Calu3 (cell line): ENCODE measurements at regions not wholly inside any gene's neighbourhood (a gene's known extent, or its start where the extent isn't known, plus 50 kb on each side); places are given as distances from the start of the nearest gene placed in this dataset.
"Not testable (repeated sequence)": the region's sequence is repeated elsewhere in the genome, so short reads cannot be mapped to it uniquely, and the experiment has no call there.

Source experiments
- BruUV-seq: library from RNA; stranded (reverse); fragments of 400-500 nt; replicated peaks from 2 replicates; lab custom pipeline; 2021; lab: Mats Ljungman, UMichigan
- CTCF ChIA-PET: fragments of 300-600 bp; sonication (Branson Sonifier 250); formaldehyde crosslinking; loops from one replicate; lab custom pipeline; 2022; ENCODE audit warnings: antibody characterized with exemption; lab: Charles Lee
- DNase-seq: peaks from one replicate; pipeline ENCODE4 v3.0.0; 2022
- H3K27ac Mint-ChIP-seq: one replicate; pipeline ENCODE4 v1.8.0; 2022; ENCODE audit warnings: mixed read lengths; ENCODE audit not compliant: unreplicated experiment
- H3K27me3 Mint-ChIP-seq: one replicate; pipeline ENCODE4 v1.8.0; 2022; ENCODE audit warnings: mixed read lengths; ENCODE audit not compliant: unreplicated experiment
- H3K36me3 Mint-ChIP-seq: one replicate; pipeline ENCODE4 v1.8.0; 2022; ENCODE audit warnings: mild to moderate bottlenecking, moderate library complexity, mixed read lengths; ENCODE audit not compliant: insufficient read depth, unreplicated experiment
- H3K4me1 Mint-ChIP-seq: one replicate; pipeline ENCODE4 v1.8.0; 2022; ENCODE audit warnings: mild to moderate bottlenecking, low read depth, mixed read lengths; ENCODE audit not compliant: unreplicated experiment
- H3K4me3 Mint-ChIP-seq: one replicate; pipeline ENCODE4 v1.8.0; 2022; ENCODE audit warnings: mild to moderate bottlenecking, low read depth, moderate library complexity, mixed read lengths; ENCODE audit not compliant: unreplicated experiment
- H3K9me3 Mint-ChIP-seq: one replicate; pipeline ENCODE4 v1.8.0; 2022; ENCODE audit warnings: low read depth, mixed read lengths; ENCODE audit not compliant: unreplicated experiment
- CTCF ChIP-seq: fragments of 200-600 bp; IDR thresholded peaks from one replicate; pipeline ENCODE4 v1.8.0; 2022; ENCODE audit warnings: antibody characterized with exemption; ENCODE audit not compliant: unreplicated experiment
- intact Hi-C: fragments of 100-400 bp; cut with micrococcal nuclease; formaldehyde crosslinking; loops from one replicate; pipeline ENCODE4 v1.10.0; 2022; ENCODE audit not compliant: unreplicated experiment

DNA sequence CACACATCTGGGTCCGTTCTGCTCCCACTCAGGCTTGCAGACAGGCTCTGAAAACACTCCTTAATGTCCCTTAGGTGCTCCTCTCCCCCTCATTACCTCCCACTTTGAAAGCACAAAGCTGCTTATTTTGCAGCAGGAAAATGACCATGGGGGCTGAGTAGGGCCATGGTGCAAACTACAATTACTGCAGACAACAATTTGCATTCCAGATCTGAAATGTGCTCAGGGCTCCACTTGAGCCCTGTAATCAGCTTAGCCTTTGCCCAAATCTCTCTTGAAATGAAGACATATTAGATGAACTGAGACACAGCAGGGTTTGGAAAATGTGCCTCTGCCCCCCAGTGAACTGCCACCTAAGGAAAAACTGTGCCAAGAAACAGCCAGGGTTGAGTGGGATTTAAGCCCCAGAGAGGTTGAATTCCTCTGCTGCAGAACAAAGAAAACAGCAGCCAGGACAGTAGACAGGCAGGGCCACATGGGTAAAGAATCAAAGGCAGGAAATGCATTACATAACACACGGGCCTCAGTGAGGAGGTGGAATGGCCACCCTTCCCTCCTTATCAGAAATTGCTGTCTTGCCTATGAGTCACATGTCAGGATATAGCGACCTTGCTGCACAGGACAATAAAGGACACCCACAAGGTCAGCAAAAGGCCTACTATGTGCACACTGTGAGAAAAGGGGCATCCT is 126.8 kb upstream of the ARHGEF3 start:
- intact Hi-C loops: no loop called here
- no peaks in the 10 kb centered on the region for H3K36me3 Mint-ChIP-seq
- peaks cover 33% of the 10 kb centered on the region for H3K4me1 Mint-ChIP-seq
- no peaks in the 10 kb centered on the region for H3K9me3 Mint-ChIP-seq
- no peak overlapping the region for H3K27ac Mint-ChIP-seq
- DNase-seq: peak; percentile 10
- H3K4me3 Mint-ChIP-seq: no peak overlapping the region
- no peaks in the 10 kb centered on the region for H3K27me3 Mint-ChIP-seq
- CTCF ChIA-PET: interaction anchor here (0.6 kb wide), 2 partner anchors 34 to 41 kb away, joined by 4 read pairs; no protein-coding TSS in a partner anchor
- BruUV-seq: no TSS peak
- TF ChIP-seq CTCF: no peak

- no peak for DNase-seq
- Mint-ChIP-seq H3K4me1 (peaks cover 35% of the 10 kb centered on the region), H3K27ac (no peak overlapping the region), H3K27me3 (no peaks in the 10 kb centered on the region), H3K4me3 (no peak overlapping the region), H3K36me3 (no peaks in the 10 kb centered on the region), H3K9me3 (no peaks in the 10 kb centered on the region)
- intact Hi-C loops: no loop called here
- TF ChIP-seq CTCF: no peak
- CTCF ChIA-PET: no interaction called here
- no TSS peak for BruUV-seq
Measured at GRCh38 chr3:56927855-56928254, 126.1 kb upstream of the ARHGEF3 start.

- DNase-seq: no peak
- no peak for TF ChIP-seq CTCF
- H3K9me3 Mint-ChIP-seq: no peaks in the 10 kb centered on the region
- no peaks in the 10 kb centered on the region for H3K27me3 Mint-ChIP-seq
- peaks cover 35% of the 10 kb centered on the region for H3K4me1 Mint-ChIP-seq
- H3K36me3 Mint-ChIP-seq: no peaks in the 10 kb centered on the region
- CTCF ChIA-PET: no interaction called here
- H3K4me3 Mint-ChIP-seq: no peak overlapping the region
- no peak overlapping the region for H3K27ac Mint-ChIP-seq
- BruUV-seq: no TSS peak
- intact Hi-C loops: no loop called here
Measured at GRCh38 chr3:56926947-56927282, 125.2 kb upstream of the ARHGEF3 start.

- no peak overlapping the region for H3K27ac Mint-ChIP-seq
- intact Hi-C loops: no loop called here
- H3K27me3 Mint-ChIP-seq: no peaks in the 10 kb centered on the region
- peaks cover 35% of the 10 kb centered on the region for H3K4me1 Mint-ChIP-seq
- BruUV-seq: no TSS peak
- no peaks in the 10 kb centered on the region for H3K36me3 Mint-ChIP-seq
- no peak for DNase-seq
- no peak for TF ChIP-seq CTCF
- CTCF ChIA-PET: no interaction called here
- no peaks in the 10 kb centered on the region for H3K9me3 Mint-ChIP-seq
- H3K4me3 Mint-ChIP-seq: no peak overlapping the region
Measured at GRCh38 chr3:56926243-56926946, 124.6 kb upstream of the ARHGEF3 start.

GRCh38 chr3:56924700-56925099 is 123.0 kb upstream of the ARHGEF3 start:
- intact Hi-C loops, CTCF ChIA-PET, H3K4me3 Mint-ChIP-seq, H3K27me3 Mint-ChIP-seq, DNase-seq, H3K9me3 Mint-ChIP-seq, H3K36me3 Mint-ChIP-seq, H3K27ac Mint-ChIP-seq, BruUV-seq: not testable (repeated sequence)
- H3K4me1 Mint-ChIP-seq: peaks cover 35% of the 10 kb centered on the region
